ENCODE measurements at regions not wholly inside any gene's neighbourhood (a gene's known extent, or its start where the extent isn't known, plus 50 kb on each side); places are given as distances from the start of the nearest gene placed in this dataset.

- Histone ChIP-seq H3K27me3 (ENCODE audit: control insufficient read depth, insufficient read depth, low read length) (no peaks in the 10 kb centered on the region), H3K4me2 (ENCODE audit: extremely low read depth, insufficient read depth, low read length) (no peak overlapping the region), H3K9me3 (ENCODE audit: control insufficient read depth, insufficient read depth, low read depth, low read length) (no peaks in the 10 kb centered on the region), H2AFZ (ENCODE audit: low read length) (no peak overlapping the region), H3K4me3 (replicated peaks in 1 of 4; ENCODE audit: control extremely low read depth in 1 of 4, insufficient read depth in 1 of 4, low read depth in 3 of 4, low read length in 4 of 4) (no peak overlapping the region), H3K27ac (ENCODE audit: insufficient read depth, low read length) (no peak overlapping the region), H3K9ac (ENCODE audit: insufficient read depth, low read length) (no peak overlapping the region), H4K20me1 (ENCODE audit: control insufficient read depth, extremely low read depth, insufficient read depth, low read length) (no peaks in the 10 kb centered on the region), H3K36me3 (ENCODE audit: control insufficient read depth, insufficient read depth, low read length) (no peaks in the 10 kb centered on the region), H3K4me1 (ENCODE audit: control insufficient read depth, extremely low read depth, insufficient read depth, low read length) (peaks cover 4% of the 10 kb centered on the region), H3K79me2 (ENCODE audit: control insufficient read depth, insufficient read depth, low read length) (no peaks in the 10 kb centered on the region)
- TF ChIP-seq EZH2 (IDR thresholded peaks at IDR 0.05; ENCODE audit: low read length, missing control alignments) (no peak), CTCF (conservative IDR thresholded peaks at IDR 0.05 in 1 of 2, IDR thresholded peaks at IDR 0.05 in 1 of 2; ENCODE audit: low read depth in 1 of 2, low read length in 2 of 2) (no peak)
- DNase-seq (ENCODE audit: low read depth in 2 of 2), result peak; percentile 33 to 78
Measured at GRCh38 chr9:113649054-113649453, 185.5 kb downstream of the RGS3 start.

GRCh38 chr9:113649855-113650206, 186.3 kb downstream of the RGS3 start:
- Histone ChIP-seq H3K27ac (ENCODE audit: insufficient read depth, low read length) (no peak overlapping the region), H3K36me3 (ENCODE audit: control insufficient read depth, insufficient read depth, low read length) (no peaks in the 10 kb centered on the region), H3K27me3 (ENCODE audit: control insufficient read depth, insufficient read depth, low read length) (no peaks in the 10 kb centered on the region), H3K9ac (ENCODE audit: insufficient read depth, low read length) (no peak overlapping the region), H3K4me3 (replicated peaks in 1 of 4; ENCODE audit: control extremely low read depth in 1 of 4, insufficient read depth in 1 of 4, low read depth in 3 of 4, low read length in 4 of 4) (no peak overlapping the region), H2AFZ (ENCODE audit: low read length) (no peak overlapping the region), H4K20me1 (ENCODE audit: control insufficient read depth, extremely low read depth, insufficient read depth, low read length) (no peaks in the 10 kb centered on the region), H3K79me2 (ENCODE audit: control insufficient read depth, insufficient read depth, low read length) (no peaks in the 10 kb centered on the region), H3K4me2 (ENCODE audit: extremely low read depth, insufficient read depth, low read length) (no peak overlapping the region), H3K9me3 (ENCODE audit: control insufficient read depth, insufficient read depth, low read depth, low read length) (no peaks in the 10 kb centered on the region), H3K4me1 (ENCODE audit: control insufficient read depth, extremely low read depth, insufficient read depth, low read length) (peaks cover 5% of the 10 kb centered on the region)
- TF ChIP-seq EZH2 (IDR thresholded peaks at IDR 0.05; ENCODE audit: low read length, missing control alignments) (no peak), CTCF (conservative IDR thresholded peaks at IDR 0.05 in 1 of 2, IDR thresholded peaks at IDR 0.05 in 1 of 2; ENCODE audit: low read depth in 1 of 2, low read length in 2 of 2) (no peak)
- no peak for DNase-seq (ENCODE audit: low read depth in 2 of 2)

GRCh38 chr9:113650207-113651131, 186.9 kb downstream of the RGS3 start:
- DNase-seq (ENCODE audit: low read depth in 2 of 2), result peak; percentile 53 to 78
- no peak overlapping the region for H2AFZ ChIP-seq (ENCODE audit: low read length)
- TF ChIP-seq CTCF (conservative IDR thresholded peaks at IDR 0.05 in 1 of 2, IDR thresholded peaks at IDR 0.05 in 1 of 2; ENCODE audit: low read depth in 1 of 2, low read length in 2 of 2), result no peak
- TF ChIP-seq EZH2 (IDR thresholded peaks at IDR 0.05; ENCODE audit: low read length, missing control alignments), result no peak
- H3K79me2 ChIP-seq (ENCODE audit: control insufficient read depth, insufficient read depth, low read length), result no peaks in the 10 kb centered on the region
- H3K9me3 ChIP-seq (ENCODE audit: control insufficient read depth, insufficient read depth, low read depth, low read length), result no peaks in the 10 kb centered on the region
- no peak overlapping the region for H3K27ac ChIP-seq (ENCODE audit: insufficient read depth, low read length)
- H3K4me3 ChIP-seq (replicated peaks in 1 of 4; ENCODE audit: control extremely low read depth in 1 of 4, insufficient read depth in 1 of 4, low read depth in 3 of 4, low read length in 4 of 4), result no peak overlapping the region
- no peaks in the 10 kb centered on the region for H3K27me3 ChIP-seq (ENCODE audit: control insufficient read depth, insufficient read depth, low read length)
- no peaks in the 10 kb centered on the region for H3K36me3 ChIP-seq (ENCODE audit: control insufficient read depth, insufficient read depth, low read length)
- H3K4me2 ChIP-seq (ENCODE audit: extremely low read depth, insufficient read depth, low read length), result no peak overlapping the region
- no peak overlapping the region for H3K9ac ChIP-seq (ENCODE audit: insufficient read depth, low read length)
- peaks cover 9% of the 10 kb centered on the region for H3K4me1 ChIP-seq (ENCODE audit: control insufficient read depth, extremely low read depth, insufficient read depth, low read length)
- no peaks in the 10 kb centered on the region for H4K20me1 ChIP-seq (ENCODE audit: control insufficient read depth, extremely low read depth, insufficient read depth, low read length)

All from fibroblast of lung (primary cell).